ENCODE measurements at regions not wholly inside any gene's neighbourhood (a gene's known extent, or its start where the extent isn't known, plus 50 kb on each side); places are given as distances from the start of the nearest gene placed in this dataset.

DNA sequence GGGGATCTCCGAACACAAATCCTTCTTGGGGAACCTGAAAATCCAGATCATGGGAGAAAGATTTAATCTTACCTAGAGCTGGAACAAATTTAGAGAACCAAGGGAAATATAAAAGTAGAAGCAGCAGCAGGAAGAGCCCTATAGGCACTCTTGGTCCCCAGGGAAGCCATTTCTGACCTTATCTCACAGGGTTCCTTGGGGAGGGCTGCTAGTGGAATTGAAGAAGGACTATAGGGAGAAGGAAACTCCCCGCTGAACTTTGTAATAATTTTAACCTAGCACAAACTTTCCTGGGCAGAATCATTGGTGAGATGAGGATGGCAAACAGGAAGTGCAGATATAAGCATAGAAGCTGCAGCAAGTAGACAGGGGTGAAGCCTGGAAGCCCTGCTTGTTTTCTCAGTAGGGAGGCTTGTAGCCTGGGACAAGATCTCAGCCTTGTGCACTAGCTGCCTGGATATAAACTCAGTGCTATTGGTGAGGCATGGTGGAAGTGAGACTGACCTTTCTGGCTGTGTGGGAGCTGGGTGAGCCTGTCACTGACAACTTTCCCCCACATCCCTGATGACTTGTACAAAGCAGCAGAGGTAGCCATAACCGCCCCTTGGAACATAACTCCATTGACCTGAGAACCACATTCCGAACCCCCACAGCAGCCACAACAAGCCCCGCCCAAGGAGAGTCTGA lies 343.0 kb upstream of the TGFBR2 start:
- no peak for DNase-seq (ENCODE audit: low read depth)

DNA sequence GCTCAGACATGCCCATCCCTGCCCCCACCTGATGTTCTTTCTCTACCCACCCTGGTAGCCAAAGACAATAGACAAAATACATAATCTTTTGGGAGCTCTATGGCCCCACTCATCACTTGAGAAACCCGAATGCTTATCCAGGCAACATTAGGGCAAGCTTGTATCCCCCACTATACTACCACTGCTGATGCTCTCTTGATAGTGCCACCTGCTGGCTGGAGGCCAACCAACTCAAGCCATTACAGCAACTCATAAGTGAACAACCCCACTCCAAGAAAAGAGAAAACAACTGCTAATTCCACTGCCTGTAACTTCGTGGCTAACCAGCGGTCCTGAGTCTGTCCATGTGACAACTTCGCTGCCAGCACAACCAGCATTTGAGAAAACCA lies 342.5 kb upstream of the TGFBR2 start:
- DNase-seq (ENCODE audit: low read depth), result no peak

DNA sequence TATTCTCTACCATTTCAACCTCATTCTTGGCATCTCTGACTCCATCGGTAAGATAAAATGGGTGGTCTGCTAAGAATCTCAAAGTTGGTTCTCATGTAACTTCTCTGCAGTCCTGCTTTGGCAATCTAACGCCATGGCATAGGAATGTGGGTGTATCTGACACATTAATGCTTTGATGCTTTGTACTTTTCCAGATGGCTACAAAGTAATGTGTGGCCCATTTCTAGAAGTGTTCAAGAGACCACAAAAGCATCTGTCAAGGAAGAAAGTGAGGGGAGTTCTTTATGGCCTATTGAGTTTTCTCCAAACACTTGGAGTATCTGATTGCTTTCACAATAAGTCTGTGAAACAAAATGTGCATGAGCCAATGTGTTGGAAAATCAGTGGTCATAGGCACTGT lies 339.9 kb upstream of the TGFBR2 start:
- no peak for DNase-seq (ENCODE audit: low read depth)

DNA sequence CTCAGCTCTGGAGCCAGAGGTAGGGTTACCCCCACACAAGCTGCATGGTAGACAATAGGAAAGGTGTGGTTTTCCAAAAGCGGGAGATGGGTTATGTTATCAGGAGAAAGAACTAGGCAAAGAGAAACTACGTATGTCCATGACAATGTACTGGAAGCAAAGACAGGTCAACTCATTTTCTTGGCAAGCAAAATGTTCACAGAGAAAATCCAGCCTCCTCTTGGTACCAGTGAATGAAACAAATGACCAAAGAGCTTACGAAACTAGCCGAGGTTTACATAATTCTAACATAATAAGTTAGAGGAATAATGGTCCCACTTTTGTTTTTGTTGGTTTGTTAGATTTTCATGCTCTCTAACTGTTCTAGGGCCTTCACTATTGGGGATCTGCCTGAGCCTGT lies 338.1 kb upstream of the TGFBR2 start:
- no peak for DNase-seq (ENCODE audit: low read depth)

DNA sequence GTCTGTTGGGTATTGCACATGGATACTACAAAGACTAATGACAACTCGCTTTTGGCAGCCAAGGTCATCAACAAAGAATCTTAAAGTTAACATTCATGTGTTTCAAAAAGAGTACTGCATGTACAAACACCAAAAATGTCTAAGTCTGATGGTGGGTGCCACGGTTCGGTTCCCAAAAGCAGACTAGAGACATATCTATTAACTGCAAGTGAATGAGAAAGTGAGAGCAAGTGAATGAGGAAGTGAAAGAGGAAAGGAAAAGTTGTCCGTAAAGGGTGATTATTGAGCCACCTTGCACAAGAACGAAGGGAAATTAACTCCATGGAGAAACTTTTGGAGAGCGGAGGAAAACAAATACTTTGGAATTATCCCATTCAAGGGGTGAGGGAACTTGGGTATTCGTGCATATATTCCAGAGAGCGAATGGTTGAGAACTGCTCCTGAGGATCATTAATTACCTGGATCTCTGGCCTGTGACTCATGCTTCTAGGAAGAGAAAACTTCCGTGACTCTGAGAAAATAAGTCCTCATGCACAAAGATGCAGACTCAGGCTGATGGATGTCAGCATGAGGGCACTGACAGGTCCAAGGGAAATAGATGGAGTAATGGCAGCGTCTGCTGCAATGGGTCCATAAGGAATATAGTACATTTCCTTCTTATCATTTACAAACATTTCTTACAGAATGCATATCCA lies 336.5 kb upstream of the TGFBR2 start:
- DNase-seq (ENCODE audit: low read depth), result no peak

DNA sequence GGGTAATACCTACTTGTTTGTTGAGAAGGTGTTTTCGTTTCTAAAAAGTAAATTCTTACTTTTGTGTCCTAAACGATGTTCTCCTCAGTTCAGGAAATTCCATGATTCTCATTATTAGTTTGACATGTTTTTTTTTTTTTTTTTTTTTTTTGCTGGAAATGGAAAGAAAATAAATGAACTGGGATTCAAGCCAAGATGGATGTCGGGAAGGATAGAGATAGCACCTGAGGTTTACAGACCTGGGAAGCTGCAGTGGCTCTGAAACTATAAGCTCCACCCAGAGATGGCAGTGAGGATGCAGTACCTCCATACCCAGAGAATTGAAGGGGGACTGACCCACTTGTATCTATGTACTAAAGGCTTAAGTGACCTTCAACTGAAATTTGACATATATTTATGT lies 334.6 kb upstream of the TGFBR2 start:
- DNase-seq (ENCODE audit: low read depth), result no peak

DNA sequence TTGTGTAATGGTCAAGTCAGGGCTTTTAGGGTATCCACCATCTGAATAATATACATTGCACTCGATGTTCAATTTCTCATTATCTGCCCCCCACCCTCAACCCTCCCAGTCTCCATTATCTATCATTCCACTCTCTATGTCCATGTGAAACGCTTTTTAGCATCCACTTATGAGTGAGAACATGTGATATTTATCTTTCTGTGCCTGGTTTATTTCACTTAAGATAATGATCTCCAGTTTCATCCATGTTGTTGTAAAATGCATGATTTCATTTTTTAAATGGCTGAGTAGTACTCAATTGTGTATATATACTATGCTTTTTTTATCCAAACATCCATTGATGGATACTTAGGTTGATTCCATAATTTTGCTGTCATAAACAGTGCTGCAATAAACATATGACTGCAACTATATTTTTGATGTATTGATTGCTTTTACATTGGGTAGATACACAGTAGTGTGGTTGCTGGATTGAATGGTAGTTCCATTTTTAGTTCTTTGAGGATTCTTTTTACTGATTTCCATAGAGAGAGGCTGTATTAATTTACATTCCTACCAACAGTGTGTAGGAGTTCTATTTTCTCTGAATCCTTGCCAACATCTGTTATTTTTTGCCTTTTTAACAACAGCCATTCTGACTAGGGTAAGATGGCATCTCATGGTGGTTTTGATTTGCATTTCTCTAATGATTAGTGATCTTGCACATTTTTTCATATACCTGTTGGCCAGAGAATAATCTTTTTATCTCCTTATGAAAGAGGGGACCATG lies 332.9 kb upstream of the TGFBR2 start:
- no peak for DNase-seq (ENCODE audit: low read depth)

DNA sequence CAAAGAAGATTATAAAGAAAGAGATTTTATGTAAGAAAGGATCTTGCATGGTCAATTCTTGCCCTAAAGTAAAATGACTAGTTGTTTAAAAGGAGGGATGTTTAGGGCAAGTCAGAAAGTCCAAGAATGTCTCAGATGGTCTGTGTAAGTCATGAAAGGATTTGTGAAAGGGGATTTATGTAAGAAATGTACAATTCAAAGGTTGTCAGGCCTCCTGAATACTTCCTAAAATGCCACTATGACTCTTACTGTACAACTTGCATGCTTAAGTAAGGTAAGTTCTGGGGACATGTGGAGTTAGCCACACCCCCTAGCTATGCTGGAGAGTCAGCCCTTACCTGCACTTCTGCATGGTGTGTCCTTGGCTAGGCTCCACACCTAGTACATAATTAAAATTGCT lies 328.9 kb upstream of the TGFBR2 start:
- no peak for DNase-seq (ENCODE audit: low read depth)

DNA sequence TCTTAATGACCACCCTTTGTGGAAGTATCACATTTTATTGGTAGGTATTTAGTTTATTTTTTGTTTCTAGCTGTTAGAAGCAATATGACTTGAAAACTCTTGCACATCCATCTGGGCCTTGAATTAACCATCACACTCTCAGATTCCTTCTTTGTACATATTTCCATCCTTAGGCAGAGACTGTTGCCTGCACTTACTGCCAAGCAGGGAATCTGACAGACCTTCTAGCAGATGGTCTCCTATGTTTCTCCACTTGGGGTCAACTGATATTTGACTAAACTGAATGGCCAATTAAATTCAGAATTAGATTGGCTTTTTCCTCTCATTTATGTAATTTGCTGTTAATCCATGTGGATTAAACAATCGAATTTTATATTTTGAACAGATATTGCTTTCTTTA lies 324.9 kb upstream of the TGFBR2 start:
- no peak for DNase-seq (ENCODE audit: low read depth)

DNA sequence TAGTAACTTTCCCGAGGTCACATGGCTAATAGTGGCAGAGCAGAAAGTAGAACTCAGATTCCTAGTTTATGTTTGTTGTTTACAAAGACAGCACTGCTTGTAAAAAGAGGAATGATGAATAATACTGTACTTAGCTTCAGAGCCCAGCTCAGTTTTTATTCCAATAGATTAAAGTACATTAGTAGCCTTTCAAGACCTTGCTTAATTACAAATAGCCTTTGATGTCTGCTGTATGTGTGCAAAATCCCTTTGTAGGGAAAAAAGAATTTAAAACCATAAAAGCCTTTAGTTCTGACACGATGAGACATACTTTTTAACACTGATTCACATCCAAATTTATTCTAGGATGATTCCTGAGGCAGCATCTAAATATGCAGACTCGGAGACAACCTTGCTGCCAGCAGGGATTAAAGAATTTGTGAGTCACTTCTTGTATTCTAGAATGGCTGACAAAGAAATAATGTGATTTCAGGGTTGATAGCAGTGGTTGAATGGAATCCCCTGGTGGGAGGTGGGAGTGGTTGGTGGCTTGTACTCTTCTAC lies 324.2 kb upstream of the TGFBR2 start:
- peak; percentile 75 for DNase-seq (ENCODE audit: low read depth)

DNA sequence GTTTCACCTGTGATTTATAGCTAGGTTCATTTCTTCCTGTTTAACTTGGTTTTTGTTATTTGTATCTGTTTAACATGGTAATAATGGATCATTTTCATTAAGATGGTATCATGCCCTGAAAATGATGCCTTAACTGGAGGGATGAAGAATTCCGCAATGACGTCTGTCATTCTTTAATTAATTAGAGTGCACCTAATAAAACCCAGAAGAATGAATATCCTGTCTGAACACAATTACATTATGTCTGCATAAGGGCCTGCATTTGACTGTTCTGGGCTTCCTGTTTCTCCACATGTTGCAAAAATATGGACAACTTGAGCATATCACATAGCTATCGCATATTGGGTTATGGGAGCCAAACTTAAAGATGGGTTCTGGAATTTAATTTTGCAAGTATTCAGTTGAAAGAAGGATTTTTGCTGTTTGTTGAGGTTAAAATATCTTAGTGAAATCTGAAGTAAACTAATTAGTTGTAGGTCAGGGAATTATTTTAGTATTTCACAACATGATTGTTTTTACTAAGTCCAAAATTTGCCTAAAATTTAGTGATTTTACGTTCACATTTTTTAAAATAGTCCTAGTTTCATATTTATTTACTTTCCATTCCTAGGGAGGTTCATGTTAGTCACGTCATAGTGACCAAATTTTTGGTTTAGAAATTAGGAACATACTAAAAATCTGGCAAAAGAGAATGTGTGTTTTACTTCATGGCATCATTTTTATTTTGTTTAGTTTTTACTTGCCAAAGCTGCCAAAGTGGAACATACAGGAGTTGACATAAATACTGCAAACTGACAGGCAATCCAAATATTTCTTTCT lies 321.0 kb upstream of the TGFBR2 start:
- DNase-seq (ENCODE audit: low read depth), result no peak

DNA sequence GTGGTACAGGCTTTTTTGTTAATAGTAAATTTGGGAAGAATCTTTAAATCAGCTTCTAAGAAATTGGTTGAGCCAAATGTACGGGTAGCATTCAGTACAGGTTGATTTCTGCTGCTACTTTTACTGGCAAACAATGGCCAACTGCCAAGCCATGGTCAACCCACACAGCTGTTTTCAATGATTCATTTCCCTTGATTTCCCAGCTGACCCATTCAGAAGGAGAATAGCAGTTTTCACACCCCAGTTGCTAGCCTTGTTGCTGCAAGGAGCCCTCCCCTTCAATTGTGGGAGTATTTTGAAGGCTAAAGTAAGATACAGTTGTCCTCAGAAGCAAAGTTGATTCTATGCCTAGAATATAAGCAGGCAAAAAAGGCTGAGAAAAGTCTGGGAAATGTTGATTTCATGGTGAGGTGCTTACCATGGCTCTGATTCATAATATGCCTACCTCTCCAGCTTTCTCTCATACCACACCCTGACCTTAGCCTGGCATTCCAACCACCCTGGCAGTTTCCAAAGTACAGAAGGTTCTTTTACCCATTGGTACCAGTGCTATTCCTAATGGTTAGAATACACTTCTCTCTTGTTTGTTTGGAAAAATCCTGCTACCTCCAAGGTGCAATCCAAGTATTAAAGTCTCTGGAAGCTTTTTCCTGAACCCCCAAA lies 320.3 kb upstream of the TGFBR2 start:
- peak; percentile 89 for DNase-seq (ENCODE audit: low read depth)

DNA sequence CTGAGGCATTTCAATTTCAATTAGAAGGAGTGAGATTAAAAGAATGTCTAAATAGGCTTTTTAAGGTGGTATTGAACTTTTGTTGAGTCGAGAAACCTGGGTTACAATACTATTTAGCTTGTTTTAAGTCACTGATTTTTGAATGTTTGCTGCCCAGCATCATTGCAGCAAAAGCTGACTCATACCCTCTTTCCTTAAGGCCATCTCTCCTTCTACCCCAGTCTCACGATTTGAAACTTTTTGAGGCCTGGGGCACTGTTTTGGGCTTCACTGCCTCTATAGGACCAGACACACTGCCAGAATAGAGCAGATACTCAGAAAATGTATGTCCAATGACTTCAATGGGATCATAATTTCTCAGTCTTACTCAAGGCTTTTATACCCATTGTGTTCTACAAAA lies 319.6 kb upstream of the TGFBR2 start:
- DNase-seq (ENCODE audit: low read depth), result no peak

DNA sequence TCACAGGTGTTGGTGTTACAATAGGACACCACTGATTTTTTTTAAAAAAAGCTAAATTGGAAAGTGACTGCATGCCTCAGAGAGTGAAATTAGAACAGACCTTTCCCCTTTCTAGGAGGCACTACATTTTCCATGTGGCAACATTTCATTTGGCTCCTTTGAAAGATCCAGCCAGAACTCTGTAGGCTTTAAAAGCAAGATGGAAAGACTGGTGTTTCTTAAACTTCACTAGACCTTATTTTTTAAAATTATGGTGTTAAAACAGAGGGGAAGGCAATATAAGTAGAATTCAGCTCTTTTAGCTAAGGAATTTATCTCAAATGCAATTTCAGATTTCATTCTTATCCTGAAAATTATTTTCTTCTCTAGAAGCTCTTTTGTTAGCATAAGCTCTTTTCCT lies 317.6 kb upstream of the TGFBR2 start:
- no peak for DNase-seq (ENCODE audit: low read depth)

DNA sequence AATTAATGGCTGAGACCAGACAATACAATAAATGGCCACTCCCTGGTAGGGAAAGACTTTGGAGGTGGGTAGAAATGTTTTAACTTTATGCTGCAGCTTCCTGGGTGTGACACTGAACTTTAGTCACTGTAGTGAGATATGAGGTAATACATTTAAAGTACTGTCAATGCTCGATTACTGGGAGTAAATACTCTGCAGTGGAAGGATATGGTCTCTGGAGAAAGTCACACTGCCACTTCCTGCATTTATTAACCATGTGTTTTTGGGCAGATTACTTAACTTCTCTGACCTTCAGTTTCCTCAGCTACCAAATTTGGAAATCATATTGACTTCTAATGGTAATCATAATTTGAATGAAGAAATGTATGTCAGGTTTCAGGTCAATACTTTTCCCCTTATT lies 317.1 kb upstream of the TGFBR2 start:
- DNase-seq (ENCODE audit: low read depth), result peak; percentile 7

DNA sequence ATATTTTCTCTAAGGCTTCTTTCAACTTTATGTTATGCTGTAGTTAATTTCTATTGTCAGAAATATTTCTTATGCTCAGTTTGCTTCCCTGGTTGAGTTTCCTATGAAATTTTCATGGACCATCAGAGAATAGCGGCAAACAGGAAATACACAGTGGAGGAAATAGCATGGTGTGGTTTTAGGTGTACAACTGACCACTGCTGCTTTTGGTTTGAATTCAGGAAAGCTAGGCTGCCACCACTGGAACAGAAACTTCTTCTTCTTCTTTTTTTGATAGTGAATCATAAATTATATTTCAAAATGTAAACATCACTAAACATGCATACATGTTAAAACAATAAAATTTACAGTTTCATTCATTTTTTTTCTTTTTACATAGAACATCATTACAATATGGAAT lies 316.6 kb upstream of the TGFBR2 start:
- DNase-seq (ENCODE audit: low read depth), result no peak

DNA sequence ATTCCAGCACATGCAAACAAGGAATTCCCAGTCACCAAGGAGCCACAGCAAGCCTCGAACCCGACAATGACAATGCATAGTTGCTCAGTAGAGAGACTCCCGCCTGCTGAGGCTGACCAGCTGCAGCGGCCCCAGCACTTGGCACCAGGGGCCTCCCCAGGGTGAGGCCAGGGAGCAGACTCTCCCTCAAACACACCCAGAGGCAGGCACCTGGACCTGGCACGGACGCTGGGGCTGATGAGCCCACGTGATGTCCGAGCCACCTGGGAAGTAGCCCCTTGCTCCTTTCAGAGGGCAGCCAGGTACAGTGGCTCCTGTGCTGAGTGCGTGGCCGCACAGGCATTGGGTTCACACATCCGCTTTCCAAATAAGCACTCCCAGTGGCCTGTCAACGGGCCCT lies 315.9 kb upstream of the TGFBR2 start:
- no peak for DNase-seq (ENCODE audit: low read depth)

DNA sequence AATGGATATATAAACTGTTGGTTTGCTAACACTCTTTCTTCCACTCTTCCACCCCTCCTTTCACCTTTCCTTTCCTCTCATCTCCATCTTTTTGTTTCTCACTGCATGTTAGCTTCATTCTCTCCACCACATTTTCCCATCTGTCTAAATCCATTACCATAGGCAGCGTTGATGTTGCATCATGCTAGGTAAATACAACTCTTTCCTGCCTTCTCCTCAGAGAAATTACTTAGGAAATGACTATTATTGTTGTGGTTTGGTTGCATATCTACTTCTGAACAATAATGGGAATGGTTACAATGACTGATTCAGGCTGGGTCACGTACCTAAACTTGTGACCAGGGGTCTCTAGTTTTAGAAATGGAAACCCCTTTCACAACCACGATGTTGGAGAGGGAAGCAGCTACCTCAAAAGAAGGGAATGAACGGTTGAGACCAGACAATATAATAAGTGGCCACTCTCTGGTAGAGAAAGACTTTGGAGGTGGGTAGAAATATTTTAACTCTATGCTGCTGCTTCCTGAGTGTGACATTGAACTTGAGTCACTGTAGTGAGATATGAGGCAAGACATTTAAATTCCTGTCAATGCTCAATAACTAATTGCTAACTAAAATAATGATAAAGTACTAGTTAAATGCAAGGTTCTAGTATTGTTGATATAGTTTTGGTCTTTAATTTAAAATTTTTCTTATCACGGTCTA lies 314.1 kb upstream of the TGFBR2 start:
- DNase-seq (ENCODE audit: low read depth), result peak; percentile 62

DNA sequence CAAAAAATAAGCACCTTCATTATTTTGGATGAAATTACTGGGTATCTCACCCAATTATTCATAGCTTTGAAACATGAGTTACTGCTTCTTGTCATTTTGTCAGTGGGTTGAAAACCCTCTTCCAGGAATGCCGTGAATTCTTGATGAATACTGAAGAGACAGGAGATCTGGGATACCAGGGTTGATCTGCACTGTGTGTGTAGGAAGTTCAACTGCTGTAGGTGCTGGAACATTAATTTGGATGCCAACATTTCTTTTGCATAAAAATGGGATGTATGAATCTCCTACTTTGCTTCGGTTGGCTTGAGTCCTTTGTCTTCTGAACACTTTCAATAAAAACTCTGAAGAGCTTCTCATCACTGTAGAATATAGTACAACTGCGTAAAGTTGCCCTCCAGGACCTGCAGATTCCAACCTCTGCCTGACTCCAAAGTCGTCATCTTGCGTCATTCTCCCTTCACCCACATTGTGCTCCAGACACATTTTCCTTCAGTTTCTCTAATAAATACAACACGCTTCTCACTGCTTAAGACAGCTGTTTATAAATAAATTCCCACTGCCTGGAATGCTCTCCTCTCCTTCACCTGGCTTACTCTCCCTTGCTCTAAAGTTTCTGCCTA lies 312.7 kb upstream of the TGFBR2 start:
- no peak for DNase-seq (ENCODE audit: low read depth)

DNA sequence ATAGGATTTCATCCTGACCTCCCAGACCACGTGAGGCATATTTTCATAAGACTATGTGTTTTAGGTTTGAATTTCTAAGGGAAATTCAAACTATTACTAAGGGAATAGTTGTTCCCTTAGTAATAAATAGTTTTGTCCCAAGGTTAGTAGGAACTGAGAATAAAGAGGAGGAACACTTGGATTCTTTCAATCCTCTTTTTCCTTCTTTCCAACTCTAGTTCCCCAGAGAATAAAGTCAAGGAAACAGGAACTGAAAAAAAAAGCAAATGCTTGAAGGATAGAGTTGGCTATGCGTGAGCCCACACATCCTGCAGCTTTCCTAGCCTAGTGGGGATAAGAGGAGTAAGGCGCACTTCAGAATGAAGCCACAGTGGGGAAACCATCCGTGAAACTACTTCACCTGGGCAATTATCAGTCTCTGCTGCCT lies 312.1 kb upstream of the TGFBR2 start:
- DNase-seq (ENCODE audit: low read depth), result no peak

All from Daoy (cell line).